GM21717 (cell line): ENCODE measurements at regions not wholly inside any gene's neighbourhood (a gene's known extent, or its start where the extent isn't known, plus 50 kb on each side); places are given as distances from the start of the nearest gene placed in this dataset.

Experiments
- ATAC-seq: cut with Tn5 transposase; IDR thresholded peaks from one replicate; pipeline ENCODE4 v1.9.1; 2021; ENCODE audit warnings: mild to moderate bottlenecking, moderate library complexity; ENCODE audit not compliant: unreplicated experiment

- ATAC-seq, result no peak
Measured at GRCh38 chr6:63371104-63371715, 51.4 kb upstream of the LGSN start.

- ATAC-seq, result no peak
Measured at GRCh38 chr6:63372951-63373533, 53.3 kb upstream of the LGSN start.

- ATAC-seq, result peak; percentile 67
Measured at GRCh38 chr6:63389191-63389844, 69.5 kb upstream of the LGSN start.

GRCh38 chr6:63391203-63391970 is 71.6 kb upstream of the LGSN start:
- no peak for ATAC-seq

- ATAC-seq, result no peak
Measured at GRCh38 chr6:63392092-63392724, 72.4 kb upstream of the LGSN start.

GRCh38 chr6:63394656-63395308 is 75.0 kb upstream of the LGSN start:
- ATAC-seq, result no peak

- no peak for ATAC-seq
Measured at GRCh38 chr6:63395381-63395780, 75.6 kb upstream of the LGSN start.

GRCh38 chr6:63403725-63404124 is 83.9 kb upstream of the LGSN start:
- no peak for ATAC-seq

- ATAC-seq, result no peak
Measured at GRCh38 chr6:63410435-63411426, 90.9 kb upstream of the LGSN start.

- no peak for ATAC-seq
Measured at GRCh38 chr6:63415286-63415685, 95.5 kb upstream of the LGSN start.

GRCh38 chr6:63418741-63419140 is 99.0 kb upstream of the LGSN start:
- ATAC-seq, result no peak

GRCh38 chr6:63424636-63425035 is 104.9 kb upstream of the LGSN start:
- ATAC-seq, result no peak

- ATAC-seq, result no peak
Measured at GRCh38 chr6:63425493-63425892, 105.7 kb upstream of the LGSN start.

GRCh38 chr6:63426844-63427243 is 107.1 kb upstream of the LGSN start:
- no peak for ATAC-seq

GRCh38 chr6:63427951-63428350 is 108.2 kb upstream of the LGSN start:
- ATAC-seq, result no peak

GRCh38 chr6:63430985-63431519 is 111.3 kb upstream of the LGSN start:
- ATAC-seq, result no peak

GRCh38 chr6:63434943-63435342 is 115.2 kb upstream of the LGSN start:
- ATAC-seq, result no peak

- ATAC-seq, result no peak
Measured at GRCh38 chr6:63436356-63436755, 116.6 kb upstream of the LGSN start.

- no peak for ATAC-seq
Measured at GRCh38 chr6:63437058-63437457, 117.3 kb upstream of the LGSN start.
